Activated CD4-positive, alpha-beta memory T cell treated with anti-CD3 and anti-CD28 coated beads, Interleukin-2, amount 10 ng/mL, durations not matched to agents 7 days and 5 days (primary cell): ENCODE measurements at regions not wholly inside any gene's neighbourhood (a gene's known extent, or its start where the extent isn't known, plus 50 kb on each side); places are given as distances from the start of the nearest gene placed in this dataset.

Source experiments
- CTCF ChIA-PET: fragments of 350-600 bp; sonication (Branson Sonifier 250); formaldehyde crosslinking; loops from one replicate; lab custom pipeline; 2021; ENCODE audit warnings: antibody characterized with exemption, inconsistent platforms; lab: Charles Lee
- POLR2A ChIA-PET: fragments of 350-600 bp; sonication (Branson Sonifier 250); formaldehyde crosslinking; loops from one replicate; lab custom pipeline; 2021; ENCODE audit warnings: antibody characterized with exemption; lab: Charles Lee
- DNase-seq: peaks from one replicate; pipeline ENCODE4 v3.0.0-alpha.2; 2020
- H3K27ac Mint-ChIP-seq: one replicate; pipeline ENCODE4 v1.8.0; 2021; ENCODE audit warnings: mild to moderate bottlenecking, mixed read lengths
- H3K27me3 Mint-ChIP-seq: one replicate; pipeline ENCODE4 v1.8.0; 2021; ENCODE audit warnings: mixed read lengths
- H3K36me3 Mint-ChIP-seq: one replicate; pipeline ENCODE4 v1.8.0; 2021; ENCODE audit warnings: low read depth, mixed read lengths
- H3K4me1 Mint-ChIP-seq: one replicate; pipeline ENCODE4 v1.8.0; 2021; ENCODE audit warnings: mixed read lengths
- H3K4me3 Mint-ChIP-seq: one replicate; pipeline ENCODE4 v1.8.0; 2021; ENCODE audit warnings: mild to moderate bottlenecking, mixed read lengths
- H3K9me3 Mint-ChIP-seq: one replicate; pipeline ENCODE4 v1.8.0; 2021; ENCODE audit warnings: mixed read lengths

- Mint-ChIP-seq H3K9me3 (no peaks in the 10 kb centered on the region), H3K27ac (no peak overlapping the region), H3K27me3 (peaks cover 9% of the 10 kb centered on the region), H3K36me3 (no peaks in the 10 kb centered on the region), H3K4me1 (no peaks in the 10 kb centered on the region), H3K4me3 (no peak overlapping the region)
- POLR2A ChIA-PET = no interaction called here
- no peak for DNase-seq
- CTCF ChIA-PET = no interaction called here
Observed at GRCh38 chr12:113650476-113650875, 178.8 kb upstream of the LHX5 start.

GRCh38 chr12:113649256-113649830 is 177.7 kb upstream of the LHX5 start:
- DNase-seq = no peak
- POLR2A ChIA-PET = no interaction called here
- H3K27ac Mint-ChIP-seq = no peak overlapping the region
- H3K36me3 Mint-ChIP-seq = no peaks in the 10 kb centered on the region
- no peaks in the 10 kb centered on the region for H3K9me3 Mint-ChIP-seq
- H3K27me3 Mint-ChIP-seq = peaks cover 11% of the 10 kb centered on the region
- no peaks in the 10 kb centered on the region for H3K4me1 Mint-ChIP-seq
- CTCF ChIA-PET = no interaction called here
- H3K4me3 Mint-ChIP-seq = no peak overlapping the region

GRCh38 chr12:113647048-113647447 is 175.4 kb upstream of the LHX5 start:
- Mint-ChIP-seq H3K36me3 (no peaks in the 10 kb centered on the region), H3K4me1 (no peaks in the 10 kb centered on the region), H3K27me3 (peaks cover 14% of the 10 kb centered on the region), H3K4me3 (no peak overlapping the region), H3K9me3 (no peaks in the 10 kb centered on the region), H3K27ac (no peak overlapping the region)
- no peak for DNase-seq
- POLR2A ChIA-PET = no interaction called here
- CTCF ChIA-PET = no interaction called here

GRCh38 chr12:113645603-113646002 is 173.9 kb upstream of the LHX5 start:
- no peak overlapping the region for H3K4me3 Mint-ChIP-seq
- H3K36me3 Mint-ChIP-seq = no peaks in the 10 kb centered on the region
- no peak overlapping the region for H3K27ac Mint-ChIP-seq
- H3K27me3 Mint-ChIP-seq = peaks cover 20% of the 10 kb centered on the region
- ChIA-PET CTCF (no interaction called here), POLR2A (no interaction called here)
- H3K9me3 Mint-ChIP-seq = no peaks in the 10 kb centered on the region
- DNase-seq = no peak
- H3K4me1 Mint-ChIP-seq = no peaks in the 10 kb centered on the region

- CTCF ChIA-PET = no interaction called here
- Mint-ChIP-seq H3K36me3 (no peaks in the 10 kb centered on the region), H3K9me3 (no peaks in the 10 kb centered on the region), H3K4me3 (no peak overlapping the region), H3K27ac (no peak overlapping the region), H3K27me3 (peaks cover 18% of the 10 kb centered on the region), H3K4me1 (no peaks in the 10 kb centered on the region)
- POLR2A ChIA-PET = no interaction called here
- DNase-seq = no peak
Observed at GRCh38 chr12:113645183-113645582, 173.5 kb upstream of the LHX5 start.

GRCh38 chr12:113643177-113643974 is 171.7 kb upstream of the LHX5 start:
- Mint-ChIP-seq H3K9me3 (no peaks in the 10 kb centered on the region), H3K4me3 (no peak overlapping the region), H3K4me1 (no peaks in the 10 kb centered on the region), H3K36me3 (no peaks in the 10 kb centered on the region), H3K27ac (no peak overlapping the region), H3K27me3 (peaks cover 21% of the 10 kb centered on the region)
- CTCF ChIA-PET = no interaction called here
- POLR2A ChIA-PET = no interaction called here
- DNase-seq = no peak

GRCh38 chr12:113642672-113643071 is 171.0 kb upstream of the LHX5 start:
- ChIA-PET POLR2A (no interaction called here), CTCF (no interaction called here)
- Mint-ChIP-seq H3K27me3 (peaks cover 22% of the 10 kb centered on the region), H3K4me3 (no peak overlapping the region), H3K36me3 (no peaks in the 10 kb centered on the region), H3K27ac (no peak overlapping the region), H3K4me1 (no peaks in the 10 kb centered on the region), H3K9me3 (no peaks in the 10 kb centered on the region)
- DNase-seq = no peak

GRCh38 chr12:113642216-113642615 is 170.5 kb upstream of the LHX5 start:
- peaks cover 23% of the 10 kb centered on the region for H3K27me3 Mint-ChIP-seq
- no peak overlapping the region for H3K4me3 Mint-ChIP-seq
- ChIA-PET CTCF (no interaction called here), POLR2A (no interaction called here)
- no peak overlapping the region for H3K27ac Mint-ChIP-seq
- H3K36me3 Mint-ChIP-seq = no peaks in the 10 kb centered on the region
- H3K4me1 Mint-ChIP-seq = no peaks in the 10 kb centered on the region
- DNase-seq = no peak
- no peaks in the 10 kb centered on the region for H3K9me3 Mint-ChIP-seq

- Mint-ChIP-seq H3K27me3 (peaks cover 23% of the 10 kb centered on the region), H3K9me3 (no peaks in the 10 kb centered on the region), H3K27ac (no peak overlapping the region), H3K4me3 (no peak overlapping the region), H3K4me1 (no peaks in the 10 kb centered on the region), H3K36me3 (no peaks in the 10 kb centered on the region)
- POLR2A ChIA-PET = no interaction called here
- CTCF ChIA-PET = no interaction called here
- DNase-seq = no peak
Observed at GRCh38 chr12:113641426-113642030, 169.9 kb upstream of the LHX5 start.

GRCh38 chr12:113640837-113641236 is 169.2 kb upstream of the LHX5 start:
- Mint-ChIP-seq H3K36me3 (no peaks in the 10 kb centered on the region), H3K27ac (no peak overlapping the region), H3K4me1 (no peaks in the 10 kb centered on the region), H3K9me3 (no peaks in the 10 kb centered on the region), H3K27me3 (peaks cover 23% of the 10 kb centered on the region), H3K4me3 (no peak overlapping the region)
- ChIA-PET POLR2A (no interaction called here), CTCF (no interaction called here)
- DNase-seq = no peak

GRCh38 chr12:113639474-113639873 is 167.8 kb upstream of the LHX5 start:
- H3K4me3 Mint-ChIP-seq = no peak overlapping the region
- H3K9me3 Mint-ChIP-seq = no peaks in the 10 kb centered on the region
- H3K4me1 Mint-ChIP-seq = no peaks in the 10 kb centered on the region
- ChIA-PET POLR2A (no interaction called here), CTCF (no interaction called here)
- no peak for DNase-seq
- H3K36me3 Mint-ChIP-seq = no peaks in the 10 kb centered on the region
- H3K27ac Mint-ChIP-seq = no peak overlapping the region
- H3K27me3 Mint-ChIP-seq = peaks cover 21% of the 10 kb centered on the region

GRCh38 chr12:113638460-113638775 is 166.7 kb upstream of the LHX5 start:
- no peaks in the 10 kb centered on the region for H3K36me3 Mint-ChIP-seq

GRCh38 chr12:113634982-113635381 is 163.3 kb upstream of the LHX5 start:
- Mint-ChIP-seq H3K36me3 (no peaks in the 10 kb centered on the region), H3K4me1 (no peaks in the 10 kb centered on the region), H3K4me3 (no peak overlapping the region), H3K9me3 (no peaks in the 10 kb centered on the region), H3K27me3 (peaks cover 12% of the 10 kb centered on the region), H3K27ac (no peak overlapping the region)
- no peak for DNase-seq
- ChIA-PET POLR2A (no interaction called here), CTCF (no interaction called here)

More at GRCh38 chr12:113638460-113638775, 166.7 kb upstream of the LHX5 start:
- no peaks in the 10 kb centered on the region for H3K4me1 Mint-ChIP-seq
- ChIA-PET CTCF (no interaction called here), POLR2A (no interaction called here)
- no peak for DNase-seq
- no peaks in the 10 kb centered on the region for H3K9me3 Mint-ChIP-seq
- H3K27me3 Mint-ChIP-seq = peaks cover 18% of the 10 kb centered on the region
- H3K4me3 Mint-ChIP-seq = no peak overlapping the region
- H3K27ac Mint-ChIP-seq = no peak overlapping the region

GRCh38 chr12:113634474-113634873 is 162.8 kb upstream of the LHX5 start:
- Mint-ChIP-seq H3K4me1 (no peaks in the 10 kb centered on the region), H3K27ac (no peak overlapping the region), H3K9me3 (no peaks in the 10 kb centered on the region), H3K36me3 (no peaks in the 10 kb centered on the region), H3K4me3 (no peak overlapping the region), H3K27me3 (peaks cover 11% of the 10 kb centered on the region)
- DNase-seq = no peak
- ChIA-PET CTCF (no interaction called here), POLR2A (no interaction called here)
